Uterus (tissue), 2 donors: ENCODE measurements at regions not wholly inside any gene's neighbourhood (a gene's known extent, or its start where the extent isn't known, plus 50 kb on each side); places are given as distances from the start of the nearest gene placed in this dataset.

ENCODE experiments used
- CTCF ChIP-seq, 4 experiments: fragments of 200-600 bp in 2 of 4; fragments of 450-650 bp in 2 of 4; sonication (generic) in 2 of 4; IDR thresholded peaks; one replicate each; pipeline ENCODE4 v1.5.1; 2016 to 2019; ENCODE audit warnings: antibody characterized with exemption in 4 of 4, mild to moderate bottlenecking in 2 of 4, moderate library complexity in 1 of 4
- POLR2A ChIP-seq, 2 donors: fragments of 450-650 bp; IDR thresholded peaks; one replicate each; pipeline ENCODE4 v1.6.1; 2016; ENCODE audit warnings: antibody characterized with exemption in 2 of 2, mild to moderate bottlenecking in 1 of 2, moderate library complexity in 1 of 2

- no peak for TF ChIP-seq POLR2A (IDR thresholded peaks at IDR 0.05)
- TF ChIP-seq CTCF (IDR thresholded peaks at IDR 0.05) = no peak
These were observed 240.0 kb downstream of the ZNF621 start for GRCh38 chr3:40764747-40765146.
